ENCODE measurements at regions not wholly inside any gene's neighbourhood (a gene's known extent, or its start where the extent isn't known, plus 50 kb on each side); places are given as distances from the start of the nearest gene placed in this dataset.
A peak's percentile ranks its signal among the peaks of the same experiment; 100 is the strongest.

DNA sequence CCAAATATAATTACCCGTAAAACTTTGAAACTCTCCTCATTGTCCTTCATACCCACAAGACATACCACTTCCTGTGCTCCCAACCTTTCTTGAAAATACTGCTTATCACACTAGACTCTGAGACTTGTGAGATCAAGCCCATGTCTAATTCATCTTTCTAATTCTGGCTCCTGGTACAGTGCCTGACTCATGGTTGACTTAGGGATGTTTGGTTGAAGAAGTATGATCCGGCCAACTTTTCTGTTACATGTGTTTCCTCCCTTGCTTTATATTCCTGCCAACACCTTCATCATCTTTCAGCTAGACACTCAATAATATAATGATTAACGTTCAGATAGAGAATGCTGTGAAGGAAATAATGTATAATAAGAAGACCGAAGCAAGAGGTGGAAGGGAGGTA is 58.2 kb downstream of the MEX3B start:
- no peak for DNase-seq

DNA sequence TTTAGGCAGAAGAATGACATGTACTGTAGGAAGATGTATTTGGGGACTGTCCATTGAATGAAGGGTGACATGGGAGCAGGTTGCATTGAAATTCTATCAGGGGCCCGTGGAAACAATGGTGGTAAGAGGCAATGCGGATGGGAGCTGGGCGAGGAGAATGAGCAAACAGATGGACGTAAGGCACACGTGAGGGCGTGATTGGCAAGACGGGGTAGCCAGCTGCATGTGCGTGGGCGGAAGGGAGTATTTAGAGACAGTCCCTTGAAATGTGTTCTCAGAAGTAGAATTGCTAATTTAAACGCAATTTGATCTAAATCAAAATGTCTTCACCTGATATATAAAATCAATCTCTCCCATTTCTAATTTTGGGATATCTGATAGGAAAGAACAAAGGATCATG is 62.3 kb downstream of the MEX3B start:
- no peak for DNase-seq

DNA sequence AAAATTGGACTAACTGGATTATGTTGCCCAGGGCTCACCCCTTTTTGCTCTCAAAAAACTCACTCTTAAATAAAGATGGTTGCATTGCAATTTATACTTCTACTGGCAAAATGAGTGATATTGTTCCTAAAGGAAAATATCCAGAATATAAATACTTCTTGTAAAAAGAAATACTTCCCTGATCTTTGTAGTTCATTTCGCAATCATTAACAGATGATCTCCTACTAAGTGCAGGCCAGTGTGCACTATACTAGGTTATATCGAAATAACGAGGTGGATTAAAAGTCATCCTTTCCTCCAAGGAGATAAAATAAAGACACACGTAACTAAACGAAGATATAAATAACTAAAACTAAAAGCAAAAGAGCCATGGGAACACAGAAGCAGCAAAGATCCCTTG is 63.0 kb downstream of the MEX3B start:
- no peak for DNase-seq

DNA sequence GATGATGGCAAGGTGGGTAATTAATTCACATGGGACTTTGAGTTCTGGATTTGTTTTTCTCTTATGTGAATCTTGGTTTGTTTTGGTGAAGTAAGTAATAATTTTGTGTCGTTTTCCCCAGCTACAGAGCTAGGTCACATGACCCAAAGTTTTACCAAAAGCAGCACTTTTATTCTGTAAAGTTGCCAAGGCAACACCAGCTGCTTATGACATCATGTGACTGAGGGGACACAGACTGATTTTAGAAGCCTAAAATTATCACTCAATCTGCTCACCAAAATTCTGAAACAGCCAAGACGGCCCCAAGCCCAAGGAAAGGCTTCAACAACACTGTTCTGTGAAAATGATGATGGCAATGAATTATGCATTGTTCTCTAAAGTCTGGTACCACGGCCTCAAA is 63.9 kb downstream of the MEX3B start:
- no peak for DNase-seq

DNA sequence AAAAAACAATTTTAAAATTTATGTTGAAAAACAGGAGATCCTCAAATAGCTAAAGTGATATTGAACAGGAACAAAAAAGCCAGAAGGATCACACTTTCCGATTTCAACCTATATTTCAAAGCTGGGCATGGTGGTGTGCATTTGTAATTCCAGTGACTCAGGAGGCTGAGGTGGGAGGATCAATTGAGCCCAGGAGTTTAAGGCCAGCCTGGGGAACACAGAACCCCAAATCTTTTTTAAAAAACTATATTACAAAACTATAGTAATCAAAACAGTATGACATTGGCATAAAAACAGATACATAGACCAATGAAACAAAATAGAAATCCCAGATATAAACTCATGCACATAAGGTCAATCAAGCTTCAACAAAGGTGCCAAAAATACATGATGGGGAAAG is 68.4 kb downstream of the MEX3B start:
- DNase-seq = no peak

DNA sequence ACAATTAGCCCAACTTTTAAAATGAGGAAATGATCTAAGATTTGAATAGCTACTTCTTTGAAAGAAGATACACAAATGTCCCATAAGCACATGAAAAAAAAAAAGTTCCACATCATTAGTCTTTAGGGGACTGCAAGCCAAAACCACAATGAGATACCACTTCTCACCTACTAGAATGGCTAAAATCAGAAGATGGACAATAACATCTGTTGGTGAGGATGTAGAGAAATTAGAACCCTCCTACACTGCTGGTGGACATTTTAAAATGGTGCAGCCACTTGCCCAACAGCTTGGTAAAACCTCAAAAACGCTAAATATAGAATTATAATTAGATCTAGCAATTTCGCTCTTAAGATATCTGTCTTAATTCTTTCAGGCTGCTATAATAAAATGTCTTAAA is 77.1 kb downstream of the MEX3B start:
- DNase-seq = no peak

DNA sequence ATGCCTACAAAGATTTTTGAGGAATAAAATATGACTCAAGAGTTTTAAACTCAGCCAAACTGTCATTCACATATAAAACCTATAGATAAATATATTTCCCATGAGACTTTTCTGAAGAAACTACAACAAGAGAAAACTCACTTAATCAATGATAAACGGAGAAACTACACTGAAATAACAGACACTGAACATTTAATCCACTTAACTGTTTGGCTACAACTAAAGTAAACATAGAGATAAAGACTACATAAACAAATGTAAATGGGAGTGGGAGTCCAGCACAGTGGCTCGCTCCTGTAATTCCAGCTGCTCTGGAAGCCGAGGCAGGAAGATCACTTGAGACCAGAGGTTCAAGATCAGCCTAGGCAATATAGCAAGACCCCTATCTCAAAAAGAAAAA is 79.2 kb downstream of the MEX3B start:
- no peak for DNase-seq

DNA sequence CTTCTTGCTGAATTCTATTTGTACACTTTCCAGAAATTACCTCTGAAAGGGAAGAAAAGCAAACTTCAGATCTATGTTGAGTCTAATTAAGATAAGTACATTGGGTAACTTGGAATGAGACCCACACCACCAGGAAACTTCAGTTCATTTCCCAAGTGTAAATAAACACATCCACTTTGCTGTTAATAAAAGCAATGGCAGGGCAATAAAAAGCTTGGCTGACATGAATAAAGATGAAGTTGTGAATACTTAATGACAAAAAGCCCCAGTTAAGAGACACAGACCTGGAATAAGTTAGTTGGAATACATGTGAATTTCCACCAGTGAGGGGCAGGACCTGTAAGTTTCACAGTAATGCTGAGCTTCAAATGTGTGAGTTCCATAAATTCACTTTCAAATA is 83.3 kb downstream of the MEX3B start:
- no peak for DNase-seq

DNA sequence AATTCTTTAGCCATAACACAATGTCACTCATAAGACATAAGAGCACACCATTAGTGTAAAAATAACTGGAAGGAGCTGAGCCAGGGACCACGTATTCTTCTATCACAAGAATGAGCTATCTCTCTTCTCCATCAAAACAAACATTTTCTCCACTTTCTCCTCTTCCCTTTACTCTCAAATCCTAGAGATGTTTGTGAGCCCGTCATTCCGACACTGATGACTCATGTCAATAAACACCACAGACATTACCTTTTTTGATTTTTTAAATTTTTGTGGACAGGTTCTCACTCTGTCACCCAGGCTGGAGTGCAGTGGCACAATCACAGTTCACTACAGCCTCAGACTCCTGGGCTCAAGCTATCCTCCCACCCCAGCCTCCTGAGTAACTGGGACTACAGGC is 86.6 kb downstream of the MEX3B start:
- no peak for DNase-seq

DNA sequence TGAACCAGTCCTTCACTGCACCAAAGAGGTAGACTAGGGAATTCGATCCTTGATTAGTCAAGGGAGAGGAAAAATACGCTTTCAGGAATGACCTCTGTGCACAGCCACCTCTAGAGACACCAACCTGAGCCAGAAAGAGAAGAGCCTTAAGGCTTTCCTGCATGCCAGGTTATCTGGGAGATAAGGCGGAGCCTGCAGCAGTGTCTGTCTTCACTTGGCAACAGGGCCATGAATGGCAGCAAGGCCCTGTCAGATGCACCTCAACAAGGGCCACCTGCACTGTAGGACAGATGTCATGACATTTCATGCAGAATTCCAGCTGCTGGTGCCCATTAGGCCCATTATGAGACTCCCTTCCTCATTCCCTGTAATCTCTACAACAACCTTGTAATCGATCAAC is 88.1 kb downstream of the MEX3B start:
- DNase-seq = no peak

DNA sequence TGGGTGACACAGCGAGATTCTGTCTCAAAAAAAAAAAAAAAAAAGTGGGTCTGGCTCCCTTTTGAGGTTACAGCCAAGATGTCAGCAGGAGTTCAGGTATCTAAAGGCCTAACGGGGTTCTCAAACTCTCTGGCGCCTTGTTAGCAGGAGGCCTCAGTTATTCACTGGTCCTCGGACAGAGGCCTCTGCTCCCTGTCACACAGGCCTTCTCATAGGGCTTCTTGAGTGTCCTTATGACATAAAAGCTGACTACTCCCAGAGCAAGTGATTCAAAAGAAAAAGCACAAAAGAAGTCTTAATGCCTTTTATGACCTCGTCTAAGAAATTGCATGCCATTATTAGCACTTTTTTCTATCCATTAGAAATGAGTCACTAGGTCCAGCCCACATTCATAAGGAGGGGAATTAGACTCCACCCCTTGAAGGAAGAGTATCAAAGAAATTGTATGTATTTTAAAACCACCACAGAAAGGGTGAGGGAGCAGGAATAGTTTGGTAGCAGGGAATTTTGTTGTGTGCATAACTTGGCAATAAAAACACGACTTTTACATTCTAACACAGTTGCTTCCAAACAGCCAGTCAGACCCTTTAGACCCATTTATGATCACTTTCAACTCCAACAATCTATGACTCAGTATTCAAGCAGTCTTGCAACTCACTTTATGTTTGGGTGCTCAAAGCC is 90.3 kb downstream of the MEX3B start:
- no peak for DNase-seq

DNA sequence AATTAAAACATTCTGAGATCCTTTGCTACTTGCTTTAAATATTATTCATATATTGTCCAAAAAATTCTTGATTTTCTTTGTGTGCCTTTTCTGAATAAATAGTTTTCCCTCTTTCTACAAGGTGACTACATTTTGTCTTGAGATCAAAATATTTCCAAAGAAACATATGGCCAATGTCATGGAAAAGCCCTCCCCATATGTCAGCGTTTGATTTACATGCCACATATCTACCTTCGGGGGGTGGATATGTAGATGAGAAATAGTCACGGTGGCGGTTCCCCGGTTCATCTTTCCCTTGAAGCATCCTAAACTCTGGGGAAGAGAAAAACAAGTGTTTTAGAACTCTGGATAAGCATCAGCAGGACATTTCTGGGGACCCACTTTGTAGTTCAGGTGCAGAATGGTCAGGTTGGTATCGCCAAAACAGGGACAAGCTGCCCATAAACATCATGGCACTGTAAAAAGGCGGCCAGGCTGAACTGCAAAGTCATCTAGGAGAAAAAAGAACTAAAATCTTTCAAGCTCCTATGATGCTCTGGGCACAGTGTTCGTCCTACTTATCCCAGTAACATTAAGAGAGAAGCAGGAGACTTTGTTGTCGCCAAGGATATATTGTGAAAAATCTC is 91.5 kb downstream of the MEX3B start:
- no peak for DNase-seq

DNA sequence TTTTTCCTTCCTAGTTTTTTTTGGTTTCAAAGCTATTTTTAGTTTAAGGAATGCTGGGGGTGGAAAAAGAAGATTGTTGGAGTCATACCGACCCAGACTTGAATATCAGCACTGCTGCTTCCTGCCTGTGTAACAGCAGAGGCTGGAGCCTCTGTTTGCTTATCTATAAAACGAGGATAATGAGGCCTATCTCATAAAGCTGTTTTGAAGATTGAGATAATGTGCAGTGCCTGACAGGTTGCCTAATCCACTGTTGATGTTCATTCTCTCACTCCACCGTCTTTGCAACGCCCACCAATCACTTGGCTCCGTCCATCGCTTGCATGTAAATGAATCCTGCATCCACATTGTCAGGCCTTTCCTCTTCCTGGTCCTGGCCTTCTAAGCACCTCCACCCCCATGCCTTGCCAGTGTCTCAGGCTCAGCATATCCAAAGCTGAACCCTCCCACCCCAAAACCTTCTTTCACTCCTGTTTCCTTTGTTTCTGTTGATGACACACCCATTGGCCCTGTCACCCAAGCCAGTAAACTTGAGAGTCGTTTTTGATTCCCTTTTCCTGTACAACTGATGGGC is 94.9 kb downstream of the MEX3B start:
- no peak for DNase-seq

DNA sequence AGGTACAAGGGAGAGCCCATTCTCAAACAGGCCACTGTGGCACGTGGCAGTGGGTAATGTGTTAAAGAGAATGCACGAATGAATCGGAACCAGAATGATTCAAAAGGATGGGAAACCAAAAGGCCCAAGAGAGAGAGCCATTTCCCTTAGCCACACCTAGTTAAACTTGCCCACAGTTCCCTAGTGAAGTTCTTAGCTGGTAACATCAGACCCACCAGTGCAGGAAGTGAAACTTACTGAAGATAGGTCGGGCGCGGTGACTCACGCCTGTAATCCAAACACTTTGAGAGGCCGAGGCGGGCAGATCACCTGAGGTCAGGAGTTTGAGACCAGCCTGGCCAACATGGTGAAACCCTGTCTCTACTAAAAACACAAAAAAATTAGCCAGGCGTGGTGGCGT is 97.1 kb downstream of the MEX3B start:
- DNase-seq = no peak

DNA sequence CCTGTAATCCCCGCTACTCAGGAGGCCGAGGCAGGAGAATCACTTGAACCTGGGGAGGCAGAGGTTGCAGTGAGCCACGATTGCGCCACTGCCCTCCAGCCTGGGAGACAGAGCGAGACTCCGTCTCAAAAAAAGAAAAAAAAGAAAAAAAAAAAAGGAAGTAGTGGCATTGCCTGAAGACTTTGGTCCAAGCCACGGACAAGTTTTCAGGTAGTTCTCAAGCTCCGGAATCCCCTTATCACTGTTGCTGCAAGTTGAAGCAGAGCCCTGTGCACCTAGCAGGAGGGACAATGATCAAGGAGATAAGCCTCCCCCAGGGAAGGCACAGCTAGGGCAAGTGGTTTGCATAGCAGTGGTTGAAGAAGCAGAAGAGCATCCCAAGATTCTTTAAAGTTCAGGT is 97.6 kb downstream of the MEX3B start:
- no peak for DNase-seq

DNA sequence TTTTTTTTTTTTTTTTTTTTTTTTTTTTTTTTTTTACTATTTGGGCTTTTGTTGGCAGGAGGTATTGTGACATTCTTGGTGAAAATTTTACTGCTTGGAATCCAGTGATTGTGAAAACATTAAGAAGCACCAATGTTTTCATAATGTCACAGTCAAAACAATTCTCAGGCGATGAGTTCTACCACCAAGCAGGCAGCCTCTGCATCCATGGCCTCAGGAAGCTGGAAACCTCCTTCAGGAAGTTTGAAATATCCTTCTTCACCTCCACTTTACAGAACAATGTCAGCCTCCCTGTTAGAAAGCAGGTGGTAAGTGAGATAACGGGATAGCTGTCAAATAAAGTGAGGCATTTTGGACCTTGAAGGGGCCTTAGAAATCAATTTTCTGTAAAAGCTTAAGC is 98.3 kb downstream of the MEX3B start:
- DNase-seq = no peak

DNA sequence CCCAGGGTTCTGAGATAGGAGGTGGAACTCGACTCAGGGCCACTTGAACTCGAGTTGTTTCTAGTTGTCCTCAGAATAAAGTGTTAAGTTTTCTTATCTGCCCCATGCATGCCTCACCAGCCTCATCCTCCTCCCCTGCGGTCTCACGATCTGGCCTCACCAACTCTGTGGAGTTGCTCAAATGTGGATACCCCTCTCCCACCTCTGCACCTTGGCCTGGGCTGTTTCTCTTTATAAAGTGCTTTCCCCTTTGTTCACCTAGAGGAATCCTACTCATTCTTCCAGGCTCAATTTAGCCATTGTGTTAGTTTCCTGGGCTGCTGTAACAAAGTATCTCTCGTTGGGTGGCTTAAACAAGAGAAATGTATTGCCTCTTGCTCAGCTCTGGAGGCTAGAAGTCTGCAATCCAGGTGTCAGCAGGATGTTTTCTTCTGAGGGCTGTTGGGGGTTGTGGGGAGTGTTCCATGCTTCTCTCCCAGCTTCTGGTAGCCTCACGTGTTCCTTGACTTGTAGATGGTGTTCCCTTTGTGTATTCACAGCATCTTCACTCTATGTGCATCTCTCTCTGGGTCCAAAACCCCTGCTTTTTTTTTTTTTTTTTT is 100.7 kb downstream of the MEX3B start:
- no peak for DNase-seq

DNA sequence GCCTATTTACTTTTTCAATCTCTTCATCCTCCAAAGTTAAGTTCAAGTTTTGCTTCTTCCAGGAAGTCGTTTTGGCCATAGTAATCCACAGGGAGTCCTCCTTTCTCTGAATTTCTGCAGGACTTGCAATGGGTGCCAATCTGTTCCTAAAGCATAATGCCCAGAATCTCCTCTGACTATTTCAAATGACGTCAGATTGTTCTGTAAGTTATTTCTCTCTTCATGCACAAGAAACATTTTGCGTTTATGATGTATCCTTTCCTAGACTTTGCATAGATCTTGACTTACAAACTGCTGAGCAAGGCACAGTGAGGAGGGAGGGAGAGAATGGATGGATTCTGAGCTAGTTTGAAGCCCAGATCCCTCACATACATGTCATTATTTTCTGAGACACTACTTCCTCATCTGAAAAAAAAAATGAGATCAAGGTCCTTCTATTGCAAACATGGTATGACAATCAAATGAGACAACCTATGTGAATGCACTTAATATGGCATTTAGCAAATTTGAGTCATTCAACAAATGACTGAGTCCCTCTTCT is 103.1 kb downstream of the MEX3B start:
- DNase-seq = no peak

DNA sequence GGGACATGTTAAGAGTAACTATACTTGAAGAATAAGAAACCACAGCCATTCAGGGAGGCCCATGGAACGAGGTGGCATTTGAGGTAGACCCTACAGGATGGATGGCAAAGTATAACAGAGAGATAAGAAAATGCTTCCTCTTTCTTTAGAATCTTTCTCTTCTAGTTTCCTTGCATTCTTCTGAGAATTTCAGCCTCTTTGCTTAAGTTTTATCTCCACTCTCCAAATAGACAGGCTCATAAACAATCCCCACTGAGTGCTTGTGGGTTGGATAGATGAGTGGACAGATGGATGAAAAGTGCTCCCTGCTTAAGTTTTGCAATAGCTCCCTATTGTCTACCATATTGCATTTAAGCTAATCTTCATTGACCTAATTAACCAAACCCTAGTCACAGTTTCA is 103.7 kb downstream of the MEX3B start:
- DNase-seq = no peak

DNA sequence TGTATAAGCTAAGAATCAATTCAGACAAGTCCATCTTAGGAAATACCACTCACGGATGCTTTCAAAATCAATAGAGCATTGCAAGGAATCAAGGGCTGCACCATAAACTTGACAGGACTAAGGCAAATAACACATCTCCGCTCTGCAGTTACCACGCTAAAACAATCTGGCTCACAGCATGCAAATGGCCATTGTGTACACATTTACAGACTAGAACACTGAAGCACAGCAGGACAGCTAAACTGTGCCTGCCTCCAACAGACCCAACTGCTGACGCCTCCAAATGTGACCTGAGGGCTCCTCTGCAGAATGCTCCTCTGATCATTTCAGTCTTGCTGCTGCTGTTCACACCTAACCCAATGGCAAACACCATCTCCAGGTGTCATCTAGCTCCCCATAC is 104.3 kb downstream of the MEX3B start:
- no peak for DNase-seq

DNA sequence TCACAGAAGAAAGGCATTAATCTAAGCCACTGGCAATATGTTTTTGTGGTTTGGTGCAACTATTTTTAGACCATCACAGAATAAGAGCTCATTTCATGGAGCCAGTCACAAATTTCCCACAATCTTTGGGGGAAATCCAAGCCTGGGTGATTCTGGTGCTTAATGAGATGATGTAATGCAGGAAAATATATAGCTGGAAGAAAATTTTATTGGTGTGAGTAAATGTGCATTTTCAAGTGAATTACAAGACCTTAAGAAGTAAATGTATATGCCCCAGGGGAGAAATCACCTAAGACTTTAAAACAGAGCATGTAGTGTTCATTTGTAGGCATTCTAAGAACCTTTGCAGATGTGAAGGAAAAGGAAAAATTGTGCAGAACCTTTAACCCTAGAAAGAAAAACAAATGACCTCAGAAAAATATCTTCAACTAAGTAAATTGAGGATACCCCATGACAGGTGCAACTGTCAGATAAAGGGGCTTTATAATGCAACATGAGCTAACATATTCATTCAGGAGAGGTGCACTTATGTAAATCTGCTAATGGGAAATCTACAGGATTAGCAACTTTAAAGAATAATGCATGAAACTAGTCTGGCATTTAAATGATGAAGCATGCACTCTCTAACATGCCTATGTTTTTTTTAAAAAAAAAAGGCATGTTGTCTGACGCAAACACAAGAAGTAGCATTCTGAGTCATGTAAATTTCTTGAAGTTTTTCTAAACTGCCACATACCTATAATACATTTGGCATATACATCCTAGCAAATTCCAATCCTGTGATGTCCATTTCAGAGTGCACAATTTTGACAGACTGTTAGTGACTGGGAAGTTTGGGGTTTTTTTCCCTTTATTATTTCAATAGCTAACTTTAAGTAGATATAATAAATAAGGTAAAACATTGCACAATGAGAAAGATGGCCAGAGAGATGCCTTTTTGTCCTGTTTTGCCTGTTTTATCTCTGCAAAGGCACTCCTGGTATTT is 105.1 kb downstream of the MEX3B start:
- DNase-seq = no peak

DNA sequence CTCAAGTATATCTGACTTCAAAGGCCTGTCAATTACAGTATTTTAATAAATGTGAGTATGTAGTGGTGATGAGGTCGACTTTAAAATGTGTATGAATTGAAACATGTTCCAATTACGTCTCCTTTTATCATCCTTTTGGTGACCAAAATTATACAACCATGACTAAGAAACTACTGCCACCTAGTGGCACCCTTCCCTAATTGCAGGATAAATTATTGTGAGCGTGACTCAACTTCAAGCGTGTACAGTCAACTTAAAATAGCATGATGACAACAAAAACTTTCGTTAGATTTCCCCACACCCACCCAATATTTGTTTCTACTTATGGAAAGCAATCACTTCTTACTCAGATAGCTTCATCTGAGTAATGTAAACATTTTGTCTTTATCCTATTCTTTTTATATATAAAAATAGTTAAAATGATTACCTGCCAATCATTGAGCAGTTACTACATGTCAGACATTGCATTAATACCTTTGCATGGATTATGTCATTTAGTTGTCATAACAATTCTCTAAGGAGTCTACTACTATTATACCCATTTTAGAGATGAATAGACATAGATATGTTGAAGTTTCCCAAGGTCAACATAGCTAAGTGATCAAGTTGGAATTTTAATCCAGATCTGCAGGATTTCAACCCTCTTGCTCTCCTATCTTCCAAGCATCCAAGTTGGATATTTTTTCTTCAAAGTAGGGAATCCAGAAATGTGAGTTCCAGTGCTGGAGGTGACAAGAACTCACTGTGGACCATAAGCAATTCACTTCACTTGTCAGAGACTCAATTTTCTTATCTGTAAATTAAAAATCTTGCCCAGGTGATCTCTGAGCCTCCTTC is 106.0 kb downstream of the MEX3B start:
- peak; percentile 18 to 30 for DNase-seq

All from stimulated activated CD4-positive, alpha-beta T cell treated with anti-CD3 and anti-CD28 coated beads, Interleukin-2, amount 100 ng/mL, for 48 hours (primary cell).